Umbilical cord (tissue), 1 donor: ENCODE measurements at regions not wholly inside any gene's neighbourhood (a gene's known extent, or its start where the extent isn't known, plus 50 kb on each side); places are given as distances from the start of the nearest gene placed in this dataset.

ENCODE experiments used
- DNase-seq: peaks from one replicate; pipeline ENCODE4 v3.0.0-alpha.2; 2015; ENCODE audit warnings: low spot score

DNA sequence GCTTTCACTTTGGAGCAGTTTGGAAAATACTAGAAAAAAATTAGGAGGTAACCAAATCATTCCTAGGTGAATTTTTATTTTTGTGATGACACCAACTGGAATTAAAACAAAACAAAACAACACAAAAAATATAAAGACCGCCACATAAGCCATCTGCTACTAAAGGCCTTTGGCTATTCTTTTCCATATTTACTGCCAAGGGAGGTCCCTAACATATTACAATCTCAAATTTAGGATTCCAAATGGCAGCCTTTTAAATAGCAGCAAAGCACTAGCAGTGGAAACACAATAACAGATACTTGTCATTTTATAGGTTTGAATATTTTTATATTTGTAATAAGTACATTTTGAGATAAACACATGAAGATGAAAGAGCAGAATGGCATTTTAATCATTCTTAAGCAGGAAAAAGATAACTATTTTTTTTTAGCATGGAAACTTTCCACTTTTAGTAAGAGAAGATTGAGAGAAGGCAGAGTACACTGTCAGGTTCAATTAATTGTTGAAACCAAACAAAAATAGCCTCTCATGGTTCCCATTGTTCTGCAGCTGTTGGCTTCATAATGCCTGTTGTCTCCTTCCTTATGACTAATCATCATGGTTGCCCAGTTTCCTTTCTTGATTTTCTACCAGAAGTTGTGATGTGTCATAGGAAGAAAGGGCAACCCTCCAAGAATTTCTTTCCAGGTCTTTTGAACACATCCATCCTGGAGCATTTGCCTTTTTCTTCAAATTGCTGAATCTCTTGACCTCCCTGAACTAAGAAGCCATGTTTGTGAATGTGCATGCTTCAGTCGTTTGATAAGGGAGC lies 219.0 kb upstream of the EMCN start:
- DNase-seq, result peak; percentile 54

GRCh38 chr4:100728861-100729260 lies 211.0 kb upstream of the EMCN start:
- DNase-seq, result peak; percentile 41

GRCh38 chr4:100722866-100723459 lies 205.1 kb upstream of the EMCN start:
- DNase-seq, result no peak

DNA sequence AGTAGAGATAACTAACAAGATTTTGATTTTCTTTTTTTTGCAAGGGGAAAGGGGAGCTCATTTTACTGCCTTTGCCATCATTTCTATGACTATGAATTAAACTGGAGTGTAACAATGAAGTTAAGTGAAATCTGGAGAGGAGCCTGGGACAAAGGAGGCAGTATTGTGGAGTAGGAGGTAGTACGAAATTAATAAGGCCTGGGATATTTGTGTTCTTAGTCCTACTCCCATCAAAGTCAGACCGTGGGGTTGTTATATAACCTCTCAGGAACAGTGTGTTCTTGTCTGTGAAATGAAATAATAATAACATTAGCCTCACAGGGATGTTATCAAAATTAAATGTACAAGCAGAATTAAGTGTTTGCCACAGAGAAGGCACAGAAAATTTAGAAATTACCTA lies 204.3 kb upstream of the EMCN start:
- no peak for DNase-seq

DNA sequence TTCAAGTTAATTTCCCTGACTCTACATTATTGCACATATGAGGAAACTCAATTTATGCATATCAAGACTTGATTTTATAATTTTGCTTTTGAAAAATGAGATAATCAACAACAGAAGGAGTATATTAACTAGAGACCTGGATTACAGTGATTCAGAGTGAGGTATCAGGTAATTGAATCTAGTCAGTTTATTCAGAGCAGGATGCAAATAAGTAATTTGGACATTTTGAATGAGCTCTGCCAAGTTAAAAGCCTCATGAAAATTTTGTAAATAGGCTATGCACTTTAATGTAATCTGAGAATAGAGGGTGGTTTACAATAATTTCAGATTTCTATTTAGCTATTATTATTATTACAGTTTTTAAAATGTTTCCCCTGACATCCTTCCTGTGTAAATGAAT lies 203.7 kb upstream of the EMCN start:
- DNase-seq, result no peak

- no peak for DNase-seq
These were observed 203.3 kb upstream of the EMCN start for GRCh38 chr4:100721077-100721476.

- no peak for DNase-seq
These were observed 198.6 kb upstream of the EMCN start for GRCh38 chr4:100716416-100716815.

GRCh38 chr4:100708776-100709175 lies 191.0 kb upstream of the EMCN start:
- DNase-seq, result no peak

- DNase-seq, result no peak
These were observed 190.0 kb upstream of the EMCN start for GRCh38 chr4:100707786-100708185.

DNA sequence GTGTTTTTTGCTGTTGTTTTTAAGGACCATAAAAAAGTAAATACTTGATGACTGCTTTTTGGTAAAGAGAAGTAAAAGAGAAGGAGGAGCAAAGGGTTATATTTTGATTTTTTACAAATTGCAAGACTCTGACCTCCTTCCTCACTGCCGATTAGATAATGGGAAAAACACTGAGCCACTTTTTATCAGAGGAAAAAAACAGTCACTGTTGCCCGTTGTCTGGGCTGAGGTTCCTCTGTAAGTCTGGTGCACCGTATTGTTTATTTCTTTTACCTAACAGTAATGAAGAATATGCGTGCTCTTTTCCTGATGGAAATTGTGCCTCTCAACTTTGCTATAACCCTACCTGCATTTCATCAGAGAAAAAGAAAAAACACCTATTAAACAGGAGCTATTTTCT lies 178.7 kb upstream of the EMCN start:
- DNase-seq, result no peak

GRCh38 chr4:100695871-100696270 lies 178.0 kb upstream of the EMCN start:
- DNase-seq, result no peak

- DNase-seq, result no peak
These were observed 177.3 kb upstream of the EMCN start for GRCh38 chr4:100695039-100695654.

DNA sequence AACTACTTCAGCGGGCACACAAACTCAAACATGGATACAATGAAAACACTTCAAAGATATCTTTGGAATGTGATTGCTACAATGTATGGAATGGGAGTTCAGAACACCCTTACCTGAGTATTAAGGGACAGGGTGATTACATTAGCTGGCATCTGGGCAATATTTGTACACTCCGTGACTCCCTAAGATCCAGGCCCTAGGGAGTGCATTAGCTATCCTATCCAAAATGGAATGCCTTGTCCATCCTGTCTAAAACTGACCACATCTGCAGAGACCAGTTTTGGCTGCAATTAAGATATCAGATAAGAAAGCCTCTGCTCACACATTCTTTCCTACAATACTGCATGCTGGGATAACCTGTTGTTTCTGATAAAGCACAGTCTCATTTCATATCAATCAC lies 176.6 kb upstream of the EMCN start:
- DNase-seq, result no peak

DNA sequence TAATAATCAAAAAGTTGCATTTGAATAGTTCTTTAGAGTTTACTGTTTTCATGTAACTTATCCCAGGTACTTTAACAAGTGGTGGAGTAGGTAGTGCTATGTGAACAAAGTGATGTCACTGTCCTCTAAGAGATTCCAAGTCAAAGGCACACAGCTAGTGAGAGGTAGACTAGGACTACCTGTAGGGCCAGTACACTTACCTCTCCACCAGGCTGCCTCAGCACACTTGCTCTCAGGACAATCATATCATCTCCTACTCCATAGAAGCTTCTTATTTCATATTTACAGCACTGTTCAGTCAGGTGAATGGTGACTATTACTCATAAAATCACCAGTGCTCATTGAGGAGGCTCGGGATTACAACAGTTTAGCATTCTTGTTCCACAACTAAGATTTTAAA lies 173.0 kb upstream of the EMCN start:
- no peak for DNase-seq

GRCh38 chr4:100688368-100688767 lies 170.5 kb upstream of the EMCN start:
- DNase-seq, result no peak

- DNase-seq, result no peak
These were observed 164.8 kb upstream of the EMCN start for GRCh38 chr4:100682477-100683218.

- DNase-seq, result no peak
These were observed 163.5 kb upstream of the EMCN start for GRCh38 chr4:100681289-100681688.

- DNase-seq, result no peak
These were observed 162.1 kb upstream of the EMCN start for GRCh38 chr4:100679926-100680325.

DNA sequence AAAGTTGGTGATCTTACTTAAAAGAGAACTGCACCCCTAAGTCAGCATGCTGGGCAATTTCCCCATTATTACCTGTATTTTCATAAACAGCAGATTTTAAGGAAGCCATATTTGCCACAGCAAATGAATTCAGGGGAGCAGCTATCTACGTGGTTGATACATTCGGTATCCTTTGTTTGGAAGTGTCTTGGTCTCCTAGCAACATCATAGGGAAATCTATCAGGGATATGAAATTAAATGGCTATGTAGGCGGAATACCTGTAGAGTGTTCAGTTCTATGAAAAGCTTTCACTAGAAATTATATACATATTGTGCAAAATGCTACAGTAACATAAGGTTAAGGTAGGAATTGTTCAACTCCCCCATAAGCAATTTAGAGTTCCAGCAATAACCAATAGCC lies 157.2 kb upstream of the EMCN start:
- DNase-seq, result no peak

- DNase-seq, result peak; percentile 59
These were observed 139.4 kb upstream of the EMCN start for GRCh38 chr4:100657187-100657586.

GRCh38 chr4:100651499-100652175 lies 133.8 kb upstream of the EMCN start:
- no peak for DNase-seq

DNA sequence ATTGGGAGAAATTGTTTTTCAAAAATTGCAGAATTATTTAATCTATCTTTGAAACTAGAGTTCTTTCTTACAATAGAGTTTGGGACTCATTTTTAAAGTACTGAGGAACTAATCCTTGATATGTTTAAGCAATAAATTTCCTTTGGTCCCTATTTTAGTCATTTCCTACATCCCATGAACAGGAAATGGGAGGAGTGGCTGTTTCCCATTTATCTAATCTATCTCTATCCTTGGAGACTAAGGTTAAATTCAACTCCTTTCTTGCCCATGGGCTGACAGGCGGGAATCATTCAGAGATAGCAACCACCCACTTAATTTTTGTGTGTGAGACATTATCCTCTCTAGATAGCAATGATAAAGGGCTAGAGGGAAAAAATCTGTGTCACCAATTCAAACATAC lies 131.6 kb upstream of the EMCN start:
- no peak for DNase-seq
